MM.1S (cell line): ENCODE measurements at regions not wholly inside any gene's neighbourhood (a gene's known extent, or its start where the extent isn't known, plus 50 kb on each side); places are given as distances from the start of the nearest gene placed in this dataset.
"Not testable (repeated sequence)": the region's sequence is repeated elsewhere in the genome, so short reads cannot be mapped to it uniquely, and the experiment has no call there.

Source experiments
- DNase-seq: peaks from one replicate; pipeline ENCODE4 v3.0.0-alpha.2; 2015
- H2AFZ ChIP-seq: fragments of 300-600 bp; sonication (generic); 2 replicates; pipeline ENCODE4 v1.6.0; 2016; ENCODE audit warnings: antibody characterized with exemption, low read length
- H3F3A ChIP-seq: fragments of 300-600 bp; sonication (generic); 2 replicates; pipeline ENCODE4 v1.6.1; 2016; ENCODE audit warnings: mild to moderate bottlenecking, antibody characterized with exemption, low read length, moderate library complexity, mixed read lengths; ENCODE audit not compliant: insufficient read depth
- H3K27ac ChIP-seq: fragments of 300-600 bp; sonication (generic); 2 replicates; pipeline ENCODE4 v1.5.1; 2016; ENCODE audit warnings: mild to moderate bottlenecking, low read length
- H3K27me3 ChIP-seq: fragments of 300-600 bp; sonication (generic); replicated peaks from 2 replicates; pipeline ENCODE4 v1.6.0; 2016; ENCODE audit warnings: low read length; ENCODE audit not compliant: insufficient read depth
- H3K36me3 ChIP-seq: fragments of 300-600 bp; sonication (generic); replicated peaks from 2 replicates; pipeline ENCODE4 v1.6.1; 2016; ENCODE audit warnings: mild to moderate bottlenecking, low read length, mixed read lengths; ENCODE audit not compliant: insufficient read depth
- H3K4me1 ChIP-seq: fragments of 300-600 bp; sonication (generic); 2 replicates; pipeline ENCODE4 v1.6.1; 2016; ENCODE audit warnings: low read length, mixed read lengths
- H3K4me2 ChIP-seq: fragments of 300-600 bp; sonication (generic); 2 replicates; pipeline ENCODE4 v1.6.0; 2016; ENCODE audit warnings: low read depth, low read length
- H3K4me3 ChIP-seq: fragments of 300-600 bp; sonication (generic); 2 replicates; pipeline ENCODE4 v1.5.1; 2016; ENCODE audit warnings: low read length, mixed read lengths
- H3K79me2 ChIP-seq: fragments of 300-600 bp; sonication (generic); 2 replicates; pipeline ENCODE4 v1.6.1; 2016; ENCODE audit warnings: mixed run types, low read length, mixed read lengths
- H3K9ac ChIP-seq: fragments of 300-600 bp; sonication (generic); 2 replicates; pipeline ENCODE4 v1.6.1; 2016; ENCODE audit warnings: low read length, mixed read lengths
- H3K9me2 ChIP-seq: fragments of 300-600 bp; sonication (generic); replicated peaks from 2 replicates; pipeline ENCODE4 v1.6.1; 2016; ENCODE audit warnings: mild to moderate bottlenecking, low read length, mixed read lengths; ENCODE audit not compliant: insufficient read depth
- H3K9me3 ChIP-seq: fragments of 300-600 bp; sonication (generic); replicated peaks from 2 replicates; pipeline ENCODE4 v1.6.1; 2016; ENCODE audit warnings: mild to moderate bottlenecking, low read length, mixed read lengths; ENCODE audit not compliant: insufficient read depth
- H4K20me1 ChIP-seq: fragments of 300-600 bp; sonication (generic); 2 replicates; pipeline ENCODE4 v1.6.1; 2016; ENCODE audit warnings: mild to moderate bottlenecking, low read length, moderate library complexity, mixed read lengths; ENCODE audit not compliant: insufficient read depth
- CTCF ChIP-seq: fragments of 300-600 bp; sonication (generic); IDR thresholded peaks from 2 replicates; pipeline ENCODE4 v1.5.1; 2016; ENCODE audit warnings: antibody characterized with exemption, low read length, mixed read lengths
- EZH2 ChIP-seq: fragments of 300-600 bp; sonication (generic); optimal IDR thresholded peaks from 2 replicates; pipeline ENCODE3; 2017; ENCODE audit warnings: low read depth, mild to moderate bottlenecking, antibody characterized with exemption, low read length, mixed read lengths
- EZH2phosphoT487 ChIP-seq: fragments of 300-600 bp; sonication (generic); IDR thresholded peaks from 2 replicates; pipeline ENCODE4 v1.6.1; 2018; ENCODE audit warnings: antibody characterized with exemption, low read length

GRCh38 chr12:33205981-33206380 is 233.6 kb downstream of the SYT10 start:
- no peak overlapping the region for H3K9ac ChIP-seq
- H4K20me1 ChIP-seq = no peaks in the 10 kb centered on the region
- H3K9me3 ChIP-seq = no peaks in the 10 kb centered on the region
- no peaks in the 10 kb centered on the region for H3K9me2 ChIP-seq
- no peaks in the 10 kb centered on the region for H3K4me1 ChIP-seq
- no peak overlapping the region for H3K4me3 ChIP-seq
- no peaks in the 10 kb centered on the region for H3K79me2 ChIP-seq
- H2AFZ ChIP-seq = no peak overlapping the region
- H3K27ac ChIP-seq = no peak overlapping the region
- H3K4me2 ChIP-seq = no peak overlapping the region
- no peaks in the 10 kb centered on the region for H3K36me3 ChIP-seq
- no peaks in the 10 kb centered on the region for H3F3A ChIP-seq
- no peak for DNase-seq
- H3K27me3 ChIP-seq = no peaks in the 10 kb centered on the region
- no peak for TF ChIP-seq CTCF
- TF ChIP-seq EZH2 = no peak
- TF ChIP-seq EZH2phosphoT487 = no peak

GRCh38 chr12:33194389-33194788 is 245.2 kb downstream of the SYT10 start:
- not testable (repeated sequence) for H3K4me2 ChIP-seq, H3K9ac ChIP-seq, H3K79me2 ChIP-seq, H3K36me3 ChIP-seq, H2AFZ ChIP-seq, H3K4me3 ChIP-seq, DNase-seq, H3K9me2 ChIP-seq, H3F3A ChIP-seq, H3K27ac ChIP-seq, H4K20me1 ChIP-seq, H3K4me1 ChIP-seq, H3K9me3 ChIP-seq, H3K27me3 ChIP-seq

- no peak overlapping the region for H3K4me2 ChIP-seq
- H3K4me1 ChIP-seq = no peaks in the 10 kb centered on the region
- H3K27ac ChIP-seq = no peak overlapping the region
- no peak overlapping the region for H3K4me3 ChIP-seq
- no peaks in the 10 kb centered on the region for H3K27me3 ChIP-seq
- H3K9ac ChIP-seq = no peak overlapping the region
- TF ChIP-seq EZH2phosphoT487 = no peak
- no peak for TF ChIP-seq CTCF
- no peak for TF ChIP-seq EZH2
- H2AFZ ChIP-seq = no peak overlapping the region
- H3K9me3 ChIP-seq = no peaks in the 10 kb centered on the region
- no peak for DNase-seq
- H4K20me1 ChIP-seq = no peaks in the 10 kb centered on the region
- H3K36me3 ChIP-seq = no peaks in the 10 kb centered on the region
- H3K79me2 ChIP-seq = no peaks in the 10 kb centered on the region
- no peaks in the 10 kb centered on the region for H3K9me2 ChIP-seq
- no peaks in the 10 kb centered on the region for H3F3A ChIP-seq
Measured at GRCh38 chr12:33192226-33192625, 247.4 kb downstream of the SYT10 start.

- TF ChIP-seq EZH2phosphoT487 (no peak), EZH2 (no peak), CTCF (no peak)
Measured at GRCh38 chr12:33187409-33187808, 252.2 kb downstream of the SYT10 start.

More at GRCh38 chr12:33187409-33187808, 252.2 kb downstream of the SYT10 start:
- H3F3A ChIP-seq = no peaks in the 10 kb centered on the region
- DNase-seq = no peak
- H4K20me1 ChIP-seq = no peaks in the 10 kb centered on the region
- no peaks in the 10 kb centered on the region for H3K9me2 ChIP-seq
- H3K27ac ChIP-seq = no peak overlapping the region
- no peak overlapping the region for H3K4me3 ChIP-seq
- no peak overlapping the region for H3K4me2 ChIP-seq
- H3K79me2 ChIP-seq = no peaks in the 10 kb centered on the region
- no peak overlapping the region for H2AFZ ChIP-seq
- H3K27me3 ChIP-seq = no peaks in the 10 kb centered on the region
- no peaks in the 10 kb centered on the region for H3K36me3 ChIP-seq
- no peak overlapping the region for H3K9ac ChIP-seq
- H3K4me1 ChIP-seq = no peaks in the 10 kb centered on the region
- no peaks in the 10 kb centered on the region for H3K9me3 ChIP-seq
